Epithelial cell of proximal tubule (primary cell): ENCODE measurements at regions not wholly inside any gene's neighbourhood (a gene's known extent, or its start where the extent isn't known, plus 50 kb on each side); places are given as distances from the start of the nearest gene placed in this dataset.
A peak's percentile ranks its signal among the peaks of the same experiment; 100 is the strongest.

Experiments used
- DNase-seq: peaks from one replicate; pipeline ENCODE4 v3.0.0-alpha.2; 2011; ENCODE audit warnings: low read depth
- H3K4me3 ChIP-seq: 2 replicates; pipeline ENCODE4 v1.5.1; 2011; ENCODE audit warnings: low read depth, mild to moderate bottlenecking, low read length
- CTCF ChIP-seq: conservative IDR thresholded peaks from 2 replicates; pipeline ENCODE4 v1.5.1; 2012; ENCODE audit warnings: low read depth, mild to moderate bottlenecking, low read length

- no peak for TF ChIP-seq CTCF
- no peak for DNase-seq
- no peak overlapping the region for H3K4me3 ChIP-seq
Observed at GRCh38 chr1:217067642-217068041, 344.4 kb upstream of the ESRRG start.

- no peak for DNase-seq
- H3K4me3 ChIP-seq = no peak overlapping the region
- no peak for TF ChIP-seq CTCF
Observed at GRCh38 chr1:217066794-217067193, 343.6 kb upstream of the ESRRG start.

- no peak for DNase-seq
- TF ChIP-seq CTCF = no peak
- H3K4me3 ChIP-seq = no peak overlapping the region
Observed at GRCh38 chr1:217063172-217063908, 340.1 kb upstream of the ESRRG start.

- no peak for TF ChIP-seq CTCF
- DNase-seq = no peak
Observed at GRCh38 chr1:217062586-217062985, 339.4 kb upstream of the ESRRG start.

GRCh38 chr1:217059401-217059800, 336.2 kb upstream of the ESRRG start:
- no peak overlapping the region for H3K4me3 ChIP-seq
- TF ChIP-seq CTCF = no peak
- no peak for DNase-seq

More at GRCh38 chr1:217062586-217062985, 339.4 kb upstream of the ESRRG start:
- no peak overlapping the region for H3K4me3 ChIP-seq

- DNase-seq = no peak
- no peak for TF ChIP-seq CTCF
- no peak overlapping the region for H3K4me3 ChIP-seq
Observed at GRCh38 chr1:217053676-217054075, 330.4 kb upstream of the ESRRG start.

GRCh38 chr1:217052626-217053025, 329.4 kb upstream of the ESRRG start:
- peak; percentile 43 for DNase-seq
- no peak for TF ChIP-seq CTCF
- no peak overlapping the region for H3K4me3 ChIP-seq
